K562 (cell line): ENCODE measurements at regions not wholly inside any gene's neighbourhood (a gene's known extent, or its start where the extent isn't known, plus 50 kb on each side); places are given as distances from the start of the nearest gene placed in this dataset.

Experiments used
- ARHGAP35 ChIP-seq: fragments of 450-650 bp; IDR thresholded peaks from 2 replicates; pipeline ENCODE4 v1.6.1; 2018; ENCODE audit not compliant: partially characterized antibody
- CEBPB ChIP-seq: fragments of 450-650 bp; IDR thresholded peaks from 2 replicates; pipeline ENCODE4 v1.6.1; 2016; ENCODE audit warnings: missing genetic modification characterization, missing compliant biosample characterization
- FOXJ3 ChIP-seq: sonication (generic); formaldehyde crosslinking; IDR thresholded peaks from 2 replicates; pipeline ENCODE4 v1.4.0; 2020; ENCODE audit warnings: mild to moderate bottlenecking, missing genetic modification reagents
- KAT8 ChIP-seq: fragments of 450-650 bp; IDR thresholded peaks from 2 replicates; pipeline ENCODE4 v1.6.1; 2016; ENCODE audit warnings: low read depth, mild to moderate bottlenecking
- MAZ ChIP-seq, 2 experiments: fragments of 450-650 bp in 1 of 2; sonication (generic) in 1 of 2; formaldehyde crosslinking; IDR thresholded peaks in 1 of 2; conservative IDR thresholded peaks in 1 of 2; 2 replicates each; pipeline versions ENCODE4 v1.4.0 to v1.5.0; 2020; ENCODE audit warnings: mild to moderate bottlenecking in 1 of 2, missing genetic modification reagents in 1 of 2
- RBM34 ChIP-seq: fragments of 200-400 bp; formaldehyde crosslinking; IDR thresholded peaks from 2 replicates; pipeline ENCODE4 v1.6.1; 2018; ENCODE audit warnings: low read length, borderline replicate concordance; ENCODE audit not compliant: insufficient read depth
- SP1 ChIP-seq: sonication (generic); formaldehyde crosslinking; IDR thresholded peaks from 2 replicates; pipeline ENCODE4 v1.8.1; 2022; ENCODE audit warnings: mild to moderate bottlenecking, missing genetic modification reagents
- ZFX ChIP-seq: sonication (generic); formaldehyde crosslinking; IDR thresholded peaks from 2 replicates; pipeline ENCODE4 v1.8.0; 2022; ENCODE audit warnings: mild to moderate bottlenecking, missing genetic modification reagents, moderate library complexity
- TF ChIP-seq, protein P1 (sequence below): fragments of 450-650 bp; IDR thresholded peaks from 2 replicates; pipeline ENCODE4 v1.6.1; 2017; ENCODE audit warnings: antibody characterized with exemption
- TF ChIP-seq, protein P2 (sequence below): sonication (generic); formaldehyde crosslinking; IDR thresholded peaks from 2 replicates; pipeline ENCODE4 v1.8.0; 2023; ENCODE audit warnings: missing genetic modification reagents, mild to moderate bottlenecking, borderline replicate concordance
- TF ChIP-seq, protein P3 (sequence below): sonication (generic); formaldehyde crosslinking; IDR thresholded peaks from 2 replicates; pipeline ENCODE4 v1.8.0; 2022; ENCODE audit warnings: mild to moderate bottlenecking, missing genetic modification reagents
- TF ChIP-seq, protein P4 (sequence below), 2 experiments: IDR thresholded peaks in 1 of 2; conservative IDR thresholded peaks in 1 of 2; 2 replicates each; pipeline ENCODE4 v1.6.1; 2016; ENCODE audit warnings: low read depth in 2 of 2, mild to moderate bottlenecking in 1 of 2, missing compliant biosample characterization in 1 of 2, missing genetic modification characterization in 1 of 2, moderate library complexity in 1 of 2
- TF ChIP-seq, protein P5 (sequence below): fragments of 250-450 bp; sonication (Bioruptor Pico); IDR thresholded peaks from 2 replicates; pipeline ENCODE4 v1.4.0; 2020; ENCODE audit warnings: mild to moderate bottlenecking, moderate library complexity, borderline replicate concordance

DNA sequence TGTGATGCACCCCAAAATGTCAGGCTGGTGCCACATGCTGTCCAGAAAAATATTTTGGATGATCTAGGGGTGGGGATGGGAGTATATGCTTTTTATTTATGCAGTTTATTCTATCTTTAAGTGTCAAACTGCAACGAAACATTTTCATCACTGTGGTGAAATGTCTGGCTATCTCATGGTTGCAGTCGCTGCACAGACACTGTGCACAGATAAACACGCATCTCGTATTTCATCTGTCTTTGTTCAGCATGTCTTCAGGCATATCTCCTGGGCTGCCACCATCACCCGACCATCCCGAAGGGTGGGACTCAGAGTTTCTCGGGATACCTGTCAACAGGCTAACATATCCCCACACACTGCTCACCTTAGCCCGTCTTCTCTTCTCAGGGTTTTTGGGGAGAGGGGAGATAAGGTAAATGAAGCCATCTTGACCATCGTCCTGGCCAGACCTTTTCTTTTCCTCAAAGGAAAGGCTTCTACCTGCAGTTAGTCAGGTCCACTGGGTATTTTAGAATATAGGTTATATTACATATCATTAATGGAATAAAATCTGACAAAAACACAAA is 80.7 kb upstream of the NABP1 start (continued):
- TF ChIP-seq, protein P1, sequence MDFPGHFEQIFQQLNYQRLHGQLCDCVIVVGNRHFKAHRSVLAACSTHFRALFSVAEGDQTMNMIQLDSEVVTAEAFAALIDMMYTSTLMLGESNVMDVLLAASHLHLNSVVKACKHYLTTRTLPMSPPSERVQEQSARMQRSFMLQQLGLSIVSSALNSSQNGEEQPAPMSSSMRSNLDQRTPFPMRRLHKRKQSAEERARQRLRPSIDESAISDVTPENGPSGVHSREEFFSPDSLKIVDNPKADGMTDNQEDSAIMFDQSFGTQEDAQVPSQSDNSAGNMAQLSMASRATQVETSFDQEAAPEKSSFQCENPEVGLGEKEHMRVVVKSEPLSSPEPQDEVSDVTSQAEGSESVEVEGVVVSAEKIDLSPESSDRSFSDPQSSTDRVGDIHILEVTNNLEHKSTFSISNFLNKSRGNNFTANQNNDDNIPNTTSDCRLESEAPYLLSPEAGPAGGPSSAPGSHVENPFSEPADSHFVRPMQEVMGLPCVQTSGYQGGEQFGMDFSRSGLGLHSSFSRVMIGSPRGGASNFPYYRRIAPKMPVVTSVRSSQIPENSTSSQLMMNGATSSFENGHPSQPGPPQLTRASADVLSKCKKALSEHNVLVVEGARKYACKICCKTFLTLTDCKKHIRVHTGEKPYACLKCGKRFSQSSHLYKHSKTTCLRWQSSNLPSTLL = no peak
- TF ChIP-seq CEBPB (tag) (peak; percentile 82), KAT8 (no peak), RBM34 (no peak), SP1 (CRISPR knock-in tag) (no peak), ARHGAP35 (no peak), ZFX (CRISPR knock-in tag) (no peak), FOXJ3 (no peak), MAZ (CRISPR knock-in tag; conservative IDR thresholded peaks at IDR 0.05 in 1 of 2, IDR thresholded peaks at IDR 0.05 in 1 of 2) (no peak; a peak in 1 of 4 replicates)
- TF ChIP-seq, protein P2, sequence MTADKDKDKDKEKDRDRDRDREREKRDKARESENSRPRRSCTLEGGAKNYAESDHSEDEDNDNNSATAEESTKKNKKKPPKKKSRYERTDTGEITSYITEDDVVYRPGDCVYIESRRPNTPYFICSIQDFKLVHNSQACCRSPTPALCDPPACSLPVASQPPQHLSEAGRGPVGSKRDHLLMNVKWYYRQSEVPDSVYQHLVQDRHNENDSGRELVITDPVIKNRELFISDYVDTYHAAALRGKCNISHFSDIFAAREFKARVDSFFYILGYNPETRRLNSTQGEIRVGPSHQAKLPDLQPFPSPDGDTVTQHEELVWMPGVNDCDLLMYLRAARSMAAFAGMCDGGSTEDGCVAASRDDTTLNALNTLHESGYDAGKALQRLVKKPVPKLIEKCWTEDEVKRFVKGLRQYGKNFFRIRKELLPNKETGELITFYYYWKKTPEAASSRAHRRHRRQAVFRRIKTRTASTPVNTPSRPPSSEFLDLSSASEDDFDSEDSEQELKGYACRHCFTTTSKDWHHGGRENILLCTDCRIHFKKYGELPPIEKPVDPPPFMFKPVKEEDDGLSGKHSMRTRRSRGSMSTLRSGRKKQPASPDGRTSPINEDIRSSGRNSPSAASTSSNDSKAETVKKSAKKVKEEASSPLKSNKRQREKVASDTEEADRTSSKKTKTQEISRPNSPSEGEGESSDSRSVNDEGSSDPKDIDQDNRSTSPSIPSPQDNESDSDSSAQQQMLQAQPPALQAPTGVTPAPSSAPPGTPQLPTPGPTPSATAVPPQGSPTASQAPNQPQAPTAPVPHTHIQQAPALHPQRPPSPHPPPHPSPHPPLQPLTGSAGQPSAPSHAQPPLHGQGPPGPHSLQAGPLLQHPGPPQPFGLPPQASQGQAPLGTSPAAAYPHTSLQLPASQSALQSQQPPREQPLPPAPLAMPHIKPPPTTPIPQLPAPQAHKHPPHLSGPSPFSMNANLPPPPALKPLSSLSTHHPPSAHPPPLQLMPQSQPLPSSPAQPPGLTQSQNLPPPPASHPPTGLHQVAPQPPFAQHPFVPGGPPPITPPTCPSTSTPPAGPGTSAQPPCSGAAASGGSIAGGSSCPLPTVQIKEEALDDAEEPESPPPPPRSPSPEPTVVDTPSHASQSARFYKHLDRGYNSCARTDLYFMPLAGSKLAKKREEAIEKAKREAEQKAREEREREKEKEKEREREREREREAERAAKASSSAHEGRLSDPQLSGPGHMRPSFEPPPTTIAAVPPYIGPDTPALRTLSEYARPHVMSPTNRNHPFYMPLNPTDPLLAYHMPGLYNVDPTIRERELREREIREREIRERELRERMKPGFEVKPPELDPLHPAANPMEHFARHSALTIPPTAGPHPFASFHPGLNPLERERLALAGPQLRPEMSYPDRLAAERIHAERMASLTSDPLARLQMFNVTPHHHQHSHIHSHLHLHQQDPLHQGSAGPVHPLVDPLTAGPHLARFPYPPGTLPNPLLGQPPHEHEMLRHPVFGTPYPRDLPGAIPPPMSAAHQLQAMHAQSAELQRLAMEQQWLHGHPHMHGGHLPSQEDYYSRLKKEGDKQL (CRISPR knock-in tag) = no peak
- TF ChIP-seq, protein P3, sequence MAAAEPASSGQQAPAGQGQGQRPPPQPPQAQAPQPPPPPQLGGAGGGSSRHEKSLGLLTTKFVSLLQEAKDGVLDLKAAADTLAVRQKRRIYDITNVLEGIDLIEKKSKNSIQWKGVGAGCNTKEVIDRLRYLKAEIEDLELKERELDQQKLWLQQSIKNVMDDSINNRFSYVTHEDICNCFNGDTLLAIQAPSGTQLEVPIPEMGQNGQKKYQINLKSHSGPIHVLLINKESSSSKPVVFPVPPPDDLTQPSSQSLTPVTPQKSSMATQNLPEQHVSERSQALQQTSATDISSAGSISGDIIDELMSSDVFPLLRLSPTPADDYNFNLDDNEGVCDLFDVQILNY = no peak
- TF ChIP-seq, protein P4, sequence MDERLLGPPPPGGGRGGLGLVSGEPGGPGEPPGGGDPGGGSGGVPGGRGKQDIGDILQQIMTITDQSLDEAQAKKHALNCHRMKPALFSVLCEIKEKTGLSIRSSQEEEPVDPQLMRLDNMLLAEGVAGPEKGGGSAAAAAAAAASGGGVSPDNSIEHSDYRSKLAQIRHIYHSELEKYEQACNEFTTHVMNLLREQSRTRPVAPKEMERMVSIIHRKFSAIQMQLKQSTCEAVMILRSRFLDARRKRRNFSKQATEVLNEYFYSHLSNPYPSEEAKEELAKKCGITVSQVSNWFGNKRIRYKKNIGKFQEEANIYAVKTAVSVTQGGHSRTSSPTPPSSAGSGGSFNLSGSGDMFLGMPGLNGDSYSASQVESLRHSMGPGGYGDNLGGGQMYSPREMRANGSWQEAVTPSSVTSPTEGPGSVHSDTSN (CRISPR knock-in tag; IDR thresholded peaks at IDR 0.05; ENCODE audit: low read depth) = no peak
- TF ChIP-seq, protein P4 (tag; conservative IDR thresholded peaks at IDR 0.05; ENCODE audit: low read depth) = peak; percentile 89
- TF ChIP-seq, protein P5, sequence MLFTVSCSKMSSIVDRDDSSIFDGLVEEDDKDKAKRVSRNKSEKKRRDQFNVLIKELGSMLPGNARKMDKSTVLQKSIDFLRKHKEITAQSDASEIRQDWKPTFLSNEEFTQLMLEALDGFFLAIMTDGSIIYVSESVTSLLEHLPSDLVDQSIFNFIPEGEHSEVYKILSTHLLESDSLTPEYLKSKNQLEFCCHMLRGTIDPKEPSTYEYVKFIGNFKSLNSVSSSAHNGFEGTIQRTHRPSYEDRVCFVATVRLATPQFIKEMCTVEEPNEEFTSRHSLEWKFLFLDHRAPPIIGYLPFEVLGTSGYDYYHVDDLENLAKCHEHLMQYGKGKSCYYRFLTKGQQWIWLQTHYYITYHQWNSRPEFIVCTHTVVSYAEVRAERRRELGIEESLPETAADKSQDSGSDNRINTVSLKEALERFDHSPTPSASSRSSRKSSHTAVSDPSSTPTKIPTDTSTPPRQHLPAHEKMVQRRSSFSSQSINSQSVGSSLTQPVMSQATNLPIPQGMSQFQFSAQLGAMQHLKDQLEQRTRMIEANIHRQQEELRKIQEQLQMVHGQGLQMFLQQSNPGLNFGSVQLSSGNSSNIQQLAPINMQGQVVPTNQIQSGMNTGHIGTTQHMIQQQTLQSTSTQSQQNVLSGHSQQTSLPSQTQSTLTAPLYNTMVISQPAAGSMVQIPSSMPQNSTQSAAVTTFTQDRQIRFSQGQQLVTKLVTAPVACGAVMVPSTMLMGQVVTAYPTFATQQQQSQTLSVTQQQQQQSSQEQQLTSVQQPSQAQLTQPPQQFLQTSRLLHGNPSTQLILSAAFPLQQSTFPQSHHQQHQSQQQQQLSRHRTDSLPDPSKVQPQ (CRISPR knock-in tag) = no peak
